ENCODE measurements at regions not wholly inside any gene's neighbourhood (a gene's known extent, or its start where the extent isn't known, plus 50 kb on each side); places are given as distances from the start of the nearest gene placed in this dataset.

- H3K4me1 ChIP-seq: peaks cover 0 to 6% of the 10 kb centered on the region in 2 donors
- DNase-seq: no peak
- no peak overlapping the region for H3K4me3 ChIP-seq
- intact Hi-C loops (cut with DNase I; ENCODE audit: low total_unique reads): no loop called here
- no peaks in the 10 kb centered on the region for H3K36me3 ChIP-seq
- no peaks in the 10 kb centered on the region for H3K27me3 ChIP-seq
- no peak overlapping the region for H3K27ac ChIP-seq
- no peak for TF ChIP-seq POLR2A (IDR thresholded peaks at IDR 0.05)
- TF ChIP-seq CTCF (IDR thresholded peaks at IDR 0.05): no peak
- no peaks in the 10 kb centered on the region for H3K9me3 ChIP-seq
Observed at GRCh38 chr5:173785866-173786265, 102.3 kb upstream of the CPEB4 start.

GRCh38 chr5:173786286-173787187 lies 101.6 kb upstream of the CPEB4 start:
- no peak overlapping the region for H3K4me3 ChIP-seq
- TF ChIP-seq POLR2A (IDR thresholded peaks at IDR 0.05): no peak
- TF ChIP-seq CTCF (IDR thresholded peaks at IDR 0.05): no peak
- H3K9me3 ChIP-seq: no peaks in the 10 kb centered on the region
- H3K27ac ChIP-seq: no peak overlapping the region
- no peak for DNase-seq
- intact Hi-C loops (cut with DNase I; ENCODE audit: low total_unique reads): no loop called here
- H3K4me1 ChIP-seq: peaks cover 0 to 3% of the 10 kb centered on the region in 2 donors
- no peaks in the 10 kb centered on the region for H3K36me3 ChIP-seq
- no peaks in the 10 kb centered on the region for H3K27me3 ChIP-seq

GRCh38 chr5:173789031-173789920 lies 98.9 kb upstream of the CPEB4 start:
- no peak for DNase-seq
- H3K9me3 ChIP-seq: no peaks in the 10 kb centered on the region
- intact Hi-C loops (cut with DNase I; ENCODE audit: low total_unique reads): no loop called here
- no peaks in the 10 kb centered on the region for H3K27me3 ChIP-seq
- no peak overlapping the region for H3K4me3 ChIP-seq
- no peaks in the 10 kb centered on the region for H3K36me3 ChIP-seq
- TF ChIP-seq POLR2A (IDR thresholded peaks at IDR 0.05): no peak
- TF ChIP-seq CTCF (IDR thresholded peaks at IDR 0.05): no peak
- no peaks in the 10 kb centered on the region for H3K4me1 ChIP-seq
- H3K27ac ChIP-seq: no peak overlapping the region

GRCh38 chr5:173790177-173790719 lies 97.9 kb upstream of the CPEB4 start:
- no peak overlapping the region for H3K4me3 ChIP-seq
- no peaks in the 10 kb centered on the region for H3K36me3 ChIP-seq
- no peak overlapping the region for H3K27ac ChIP-seq
- H3K4me1 ChIP-seq: no peaks in the 10 kb centered on the region
- TF ChIP-seq CTCF (IDR thresholded peaks at IDR 0.05) (no peak), POLR2A (IDR thresholded peaks at IDR 0.05) (no peak)
- no peaks in the 10 kb centered on the region for H3K27me3 ChIP-seq
- H3K9me3 ChIP-seq: no peaks in the 10 kb centered on the region
- DNase-seq: no peak
- intact Hi-C loops (cut with DNase I; ENCODE audit: low total_unique reads): no loop called here
